ENCODE measurements at regions not wholly inside any gene's neighbourhood (a gene's known extent, or its start where the extent isn't known, plus 50 kb on each side); places are given as distances from the start of the nearest gene placed in this dataset.

DNA sequence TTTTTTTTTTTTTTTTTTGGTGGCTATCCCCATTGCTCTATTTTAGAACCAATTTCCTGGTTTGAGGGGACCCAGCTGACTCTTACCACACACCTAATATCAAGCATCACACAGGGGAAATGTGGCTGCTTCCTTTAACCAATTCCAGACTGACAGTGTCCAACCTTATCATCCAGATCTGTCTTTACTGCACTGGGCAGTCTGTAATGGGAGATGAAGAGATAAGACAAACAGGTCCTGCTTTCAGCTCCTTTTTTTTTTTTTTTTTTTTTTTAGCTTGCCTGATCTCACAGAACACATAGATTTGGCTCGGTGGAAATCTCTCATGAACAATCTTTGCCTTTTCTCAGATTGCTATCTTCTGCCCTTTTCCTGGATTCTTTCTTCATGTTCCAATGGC lies 198.8 kb upstream of the TYRP1 start:
- FAIRE-seq (no peak), DNase-seq (no peak)
- Histone ChIP-seq H3K9ac (ENCODE audit: low read length in 3 of 3) (no peak overlapping the region), H3K4me3 (ENCODE audit: low read length in 3 of 3) (no peak overlapping the region), H3K9me3 (ENCODE audit: control insufficient read depth in 2 of 3, insufficient read depth in 1 of 3, low read length in 3 of 3) (no peaks in the 10 kb centered on the region), H3K27me3 (ENCODE audit: control insufficient read depth, insufficient read depth, low read length) (no peaks in the 10 kb centered on the region), H3K4me1 (ENCODE audit: control insufficient read depth in 2 of 3, insufficient read depth in 2 of 3, low read depth in 1 of 3, low read length in 3 of 3) (no peaks in the 10 kb centered on the region), H3K36me3 (ENCODE audit: control insufficient read depth in 2 of 3, insufficient read depth in 3 of 3, low read length in 3 of 3) (no peaks in the 10 kb centered on the region), H3K27ac (ENCODE audit: low read depth in 2 of 2, low read length in 2 of 2) (no peak overlapping the region)
- intact Hi-C loops (cut with DNase I) = no loop called here
- TF ChIP-seq, protein P1, sequence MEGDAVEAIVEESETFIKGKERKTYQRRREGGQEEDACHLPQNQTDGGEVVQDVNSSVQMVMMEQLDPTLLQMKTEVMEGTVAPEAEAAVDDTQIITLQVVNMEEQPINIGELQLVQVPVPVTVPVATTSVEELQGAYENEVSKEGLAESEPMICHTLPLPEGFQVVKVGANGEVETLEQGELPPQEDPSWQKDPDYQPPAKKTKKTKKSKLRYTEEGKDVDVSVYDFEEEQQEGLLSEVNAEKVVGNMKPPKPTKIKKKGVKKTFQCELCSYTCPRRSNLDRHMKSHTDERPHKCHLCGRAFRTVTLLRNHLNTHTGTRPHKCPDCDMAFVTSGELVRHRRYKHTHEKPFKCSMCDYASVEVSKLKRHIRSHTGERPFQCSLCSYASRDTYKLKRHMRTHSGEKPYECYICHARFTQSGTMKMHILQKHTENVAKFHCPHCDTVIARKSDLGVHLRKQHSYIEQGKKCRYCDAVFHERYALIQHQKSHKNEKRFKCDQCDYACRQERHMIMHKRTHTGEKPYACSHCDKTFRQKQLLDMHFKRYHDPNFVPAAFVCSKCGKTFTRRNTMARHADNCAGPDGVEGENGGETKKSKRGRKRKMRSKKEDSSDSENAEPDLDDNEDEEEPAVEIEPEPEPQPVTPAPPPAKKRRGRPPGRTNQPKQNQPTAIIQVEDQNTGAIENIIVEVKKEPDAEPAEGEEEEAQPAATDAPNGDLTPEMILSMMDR (IDR thresholded peaks at IDR 0.05; ENCODE audit: borderline replicate concordance, extremely low read depth, insufficient read depth) = no peak

DNA sequence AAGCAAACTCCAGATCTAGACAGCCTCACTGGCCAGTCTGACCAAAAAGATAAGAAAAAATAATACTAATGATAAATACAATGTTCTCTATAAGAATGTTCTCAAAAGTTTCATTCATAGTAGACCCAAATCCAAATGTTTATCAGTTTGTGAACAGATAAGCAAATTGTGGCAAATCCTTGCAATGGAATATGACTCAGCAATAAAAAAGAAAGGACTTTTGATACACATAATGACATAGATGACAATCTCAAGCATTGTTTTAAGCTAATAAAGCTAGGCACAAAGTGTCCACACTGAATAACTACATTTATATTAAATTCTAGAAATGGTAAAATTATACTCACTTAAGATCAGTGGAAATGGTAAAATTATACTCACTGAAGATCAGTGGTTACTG lies 195.4 kb upstream of the TYRP1 start:
- no peaks in the 10 kb centered on the region for H3K9me3 ChIP-seq (ENCODE audit: control insufficient read depth in 2 of 3, insufficient read depth in 1 of 3, low read length in 3 of 3)
- no peak for FAIRE-seq
- no peak overlapping the region for H3K4me3 ChIP-seq (ENCODE audit: low read length in 3 of 3)
- H3K27me3 ChIP-seq (ENCODE audit: control insufficient read depth, insufficient read depth, low read length) = no peaks in the 10 kb centered on the region
- TF ChIP-seq, protein P1 (IDR thresholded peaks at IDR 0.05; ENCODE audit: borderline replicate concordance, extremely low read depth, insufficient read depth) = no peak
- H3K9ac ChIP-seq (ENCODE audit: low read length in 3 of 3) = no peak overlapping the region
- no peaks in the 10 kb centered on the region for H3K36me3 ChIP-seq (ENCODE audit: control insufficient read depth in 2 of 3, insufficient read depth in 3 of 3, low read length in 3 of 3)
- DNase-seq = no peak
- no peaks in the 10 kb centered on the region for H3K4me1 ChIP-seq (ENCODE audit: control insufficient read depth in 2 of 3, insufficient read depth in 2 of 3, low read depth in 1 of 3, low read length in 3 of 3)
- H3K27ac ChIP-seq (ENCODE audit: low read depth in 2 of 2, low read length in 2 of 2) = no peak overlapping the region
- intact Hi-C loops (cut with DNase I) = no loop called here

DNA sequence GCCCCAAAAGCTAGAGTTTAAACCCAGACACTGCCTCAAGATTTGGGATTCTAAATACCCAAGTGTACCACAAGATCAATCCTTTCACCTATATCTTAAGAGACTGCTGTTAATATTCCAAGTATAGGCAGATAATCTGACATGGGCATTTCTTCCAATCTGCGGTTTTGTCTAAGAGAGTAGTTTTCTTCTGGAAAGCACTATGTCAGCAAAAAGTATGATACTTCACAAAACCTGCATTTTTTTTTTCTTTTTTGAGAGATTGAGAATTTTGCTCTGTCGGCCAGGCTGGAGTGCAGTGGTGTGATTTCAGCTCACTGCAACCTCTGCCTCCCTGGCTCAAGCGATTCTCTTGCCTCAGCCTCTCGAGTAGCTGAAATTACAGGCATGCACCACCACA lies 190.7 kb upstream of the TYRP1 start:
- Histone ChIP-seq H3K27ac (ENCODE audit: low read depth in 2 of 2, low read length in 2 of 2) (no peak overlapping the region), H3K9ac (ENCODE audit: low read length in 3 of 3) (no peak overlapping the region), H3K36me3 (ENCODE audit: control insufficient read depth in 2 of 3, insufficient read depth in 3 of 3, low read length in 3 of 3) (no peaks in the 10 kb centered on the region), H3K4me1 (ENCODE audit: control insufficient read depth in 2 of 3, insufficient read depth in 2 of 3, low read depth in 1 of 3, low read length in 3 of 3) (no peaks in the 10 kb centered on the region), H3K9me3 (ENCODE audit: control insufficient read depth in 2 of 3, insufficient read depth in 1 of 3, low read length in 3 of 3) (no peaks in the 10 kb centered on the region), H3K4me3 (ENCODE audit: low read length in 3 of 3) (no peak overlapping the region), H3K27me3 (ENCODE audit: control insufficient read depth, insufficient read depth, low read length) (no peaks in the 10 kb centered on the region)
- DNase-seq = no peak
- intact Hi-C loops (cut with DNase I) = no loop called here
- TF ChIP-seq, protein P1 (IDR thresholded peaks at IDR 0.05; ENCODE audit: borderline replicate concordance, extremely low read depth, insufficient read depth) = no peak
- no peak for FAIRE-seq

DNA sequence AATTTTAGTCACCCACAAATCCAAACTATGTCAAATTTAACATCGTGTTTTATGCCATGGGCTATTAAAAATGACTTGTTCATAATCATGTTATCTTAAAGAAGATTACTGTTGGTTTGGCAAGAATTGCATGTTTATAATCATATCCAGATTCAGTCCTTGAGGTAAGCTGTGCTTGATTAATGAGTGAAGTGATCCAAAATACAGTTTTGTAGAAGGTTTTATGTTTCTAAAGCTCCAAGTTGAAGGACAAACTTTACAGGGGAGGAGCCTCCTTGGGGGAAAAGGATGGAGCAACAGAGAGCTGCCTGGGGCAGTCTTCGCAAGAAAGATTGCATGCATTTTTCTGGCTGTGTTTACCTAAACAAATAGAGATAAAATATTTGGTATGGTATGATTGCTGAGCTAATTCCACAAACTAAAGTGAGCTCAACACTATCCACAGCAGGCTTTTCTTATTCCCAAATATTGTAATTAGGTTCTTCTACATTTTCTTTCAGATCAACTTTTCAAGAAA lies 189.5 kb upstream of the TYRP1 start:
- FAIRE-seq = no peak
- H3K9me3 ChIP-seq (ENCODE audit: control insufficient read depth in 2 of 3, insufficient read depth in 1 of 3, low read length in 3 of 3) = no peaks in the 10 kb centered on the region
- intact Hi-C loops (cut with DNase I) = no loop called here

More for the DNA sequence above, 189.5 kb upstream of the TYRP1 start:
- TF ChIP-seq, protein P1 (IDR thresholded peaks at IDR 0.05; ENCODE audit: borderline replicate concordance, extremely low read depth, insufficient read depth) = no peak
- H3K36me3 ChIP-seq (ENCODE audit: control insufficient read depth in 2 of 3, insufficient read depth in 3 of 3, low read length in 3 of 3) = no peaks in the 10 kb centered on the region
- no peak overlapping the region for H3K4me3 ChIP-seq (ENCODE audit: low read length in 3 of 3)
- H3K9ac ChIP-seq (ENCODE audit: low read length in 3 of 3) = no peak overlapping the region
- no peak overlapping the region for H3K27ac ChIP-seq (ENCODE audit: low read depth in 2 of 2, low read length in 2 of 2)
- no peak for DNase-seq
- no peaks in the 10 kb centered on the region for H3K27me3 ChIP-seq (ENCODE audit: control insufficient read depth, insufficient read depth, low read length)
- no peaks in the 10 kb centered on the region for H3K4me1 ChIP-seq (ENCODE audit: control insufficient read depth in 2 of 3, insufficient read depth in 2 of 3, low read depth in 1 of 3, low read length in 3 of 3)

All from kidney (tissue), 13 donors.